Rectal smooth muscle tissue (tissue), 1 donor: ENCODE measurements at regions not wholly inside any gene's neighbourhood (a gene's known extent, or its start where the extent isn't known, plus 50 kb on each side); places are given as distances from the start of the nearest gene placed in this dataset.

Experiments
- H3K27ac ChIP-seq: one replicate; pipeline ENCODE4 v1.7.0; 2013; ENCODE audit warnings: low read depth, low read length, inconsistent platforms
- H3K27me3 ChIP-seq: one replicate; pipeline ENCODE4 v1.7.0; 2013; ENCODE audit warnings: low read length; ENCODE audit not compliant: control insufficient read depth, insufficient read depth
- H3K36me3 ChIP-seq: one replicate; pipeline ENCODE4 v1.7.0; 2013; ENCODE audit warnings: low read length; ENCODE audit not compliant: control insufficient read depth, insufficient read depth
- H3K4me1 ChIP-seq: one replicate; pipeline ENCODE4 v1.7.0; 2013; ENCODE audit warnings: low read length; ENCODE audit not compliant: control insufficient read depth, insufficient read depth
- H3K4me3 ChIP-seq: one replicate; pipeline ENCODE4 v1.7.0; 2013; ENCODE audit warnings: low read length
- H3K9ac ChIP-seq: one replicate; pipeline ENCODE4 v1.7.0; 2013; ENCODE audit warnings: low read length

DNA sequence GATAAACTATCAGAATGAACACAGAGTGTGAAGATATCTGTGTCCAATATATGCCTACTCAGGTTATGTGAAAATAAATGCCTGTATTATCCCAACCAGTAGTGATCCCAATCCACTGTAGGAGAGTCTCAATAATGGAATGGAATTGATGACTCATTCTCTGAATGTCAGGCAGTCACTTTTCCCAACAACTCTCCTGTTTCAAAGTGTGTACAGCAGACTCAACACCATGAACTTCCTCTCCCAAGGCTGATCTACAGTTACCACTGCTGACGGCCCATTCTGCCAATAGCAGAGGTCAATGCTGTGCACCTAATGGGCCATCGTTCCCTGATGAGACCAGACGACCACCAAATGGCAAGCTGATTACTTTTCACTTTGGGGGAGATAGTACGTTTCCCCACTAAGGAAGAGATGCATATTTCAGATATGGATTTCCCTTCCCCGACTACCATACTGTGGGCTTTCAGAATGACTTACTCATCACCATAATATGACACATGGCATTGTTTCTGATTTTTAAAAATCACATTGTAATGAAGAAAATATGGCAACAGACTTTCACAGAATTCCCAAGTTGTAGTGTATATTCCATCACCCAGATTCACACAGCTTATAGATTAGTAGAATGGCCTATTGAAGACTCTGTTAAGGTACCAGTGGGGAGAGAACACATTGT, 601.7 kb upstream of the VRK2 start:
- Histone ChIP-seq H3K36me3 (no peaks in the 10 kb centered on the region), H3K27ac (no peak overlapping the region), H3K9ac (no peak overlapping the region), H3K27me3 (no peaks in the 10 kb centered on the region), H3K4me1 (no peaks in the 10 kb centered on the region), H3K4me3 (no peak overlapping the region)

DNA sequence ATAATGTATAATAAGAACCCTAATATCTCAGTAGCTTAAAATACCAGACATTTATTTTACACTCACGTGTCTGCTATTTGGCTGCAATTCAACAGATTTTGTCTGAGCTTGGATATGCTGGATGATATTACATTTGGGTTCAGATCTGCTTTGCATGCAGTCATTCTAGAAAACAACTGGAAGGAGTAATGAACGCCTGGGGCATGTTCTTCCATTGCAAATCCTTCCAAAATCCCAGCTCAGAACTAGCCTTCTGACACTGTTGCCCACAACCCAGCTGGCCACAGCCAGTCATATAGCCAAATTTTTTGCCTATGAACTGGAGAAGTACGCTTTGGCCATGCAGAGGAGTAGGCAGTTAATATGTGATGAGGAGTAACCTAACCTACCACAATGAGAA, 597.8 kb upstream of the VRK2 start:
- Histone ChIP-seq H3K36me3 (no peaks in the 10 kb centered on the region), H3K4me3 (no peak overlapping the region), H3K27ac (no peak overlapping the region), H3K4me1 (no peaks in the 10 kb centered on the region), H3K9ac (no peak overlapping the region), H3K27me3 (no peaks in the 10 kb centered on the region)

DNA sequence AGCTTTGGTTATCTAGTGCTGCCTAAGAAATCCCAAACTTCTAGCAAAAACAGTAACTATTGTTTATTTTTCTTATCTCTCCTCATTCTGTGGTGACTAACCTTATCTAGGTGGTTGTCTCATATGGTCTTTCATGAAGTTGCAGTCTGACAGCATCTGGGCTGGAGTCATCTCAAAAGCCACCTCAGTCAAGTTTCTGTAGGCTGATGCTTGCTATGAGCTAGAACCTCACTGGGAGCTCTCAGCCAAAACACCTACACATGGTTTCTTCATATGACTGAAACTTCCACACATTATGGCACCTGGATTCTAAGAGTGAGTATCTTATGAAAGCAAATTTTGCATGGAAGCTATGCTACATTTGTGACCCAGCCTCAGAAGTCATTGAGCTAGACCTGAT, 596.4 kb upstream of the VRK2 start:
- Histone ChIP-seq H3K27me3 (no peaks in the 10 kb centered on the region), H3K27ac (no peak overlapping the region), H3K4me1 (no peaks in the 10 kb centered on the region), H3K4me3 (no peak overlapping the region), H3K9ac (no peak overlapping the region), H3K36me3 (no peaks in the 10 kb centered on the region)

DNA sequence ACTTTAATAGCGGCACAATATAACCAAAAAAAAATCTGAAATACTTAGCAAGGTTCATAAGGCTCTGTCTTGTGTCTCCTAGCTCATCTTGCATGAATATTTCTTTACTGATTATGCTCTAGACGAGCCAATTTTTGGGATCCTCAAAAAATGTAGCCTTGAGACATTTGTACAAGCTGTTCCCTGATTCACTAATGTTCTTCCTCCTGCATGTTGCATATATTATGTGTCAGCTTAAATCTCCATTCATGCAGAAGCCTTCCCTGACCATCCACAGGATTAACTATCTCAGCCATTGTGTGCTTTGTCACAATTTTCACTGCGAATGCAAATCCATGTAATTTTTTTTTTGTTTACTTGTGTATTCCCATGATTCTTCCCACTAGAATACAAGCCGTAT, 594.0 kb upstream of the VRK2 start:
- no peaks in the 10 kb centered on the region for H3K27me3 ChIP-seq
- H3K4me1 ChIP-seq = no peaks in the 10 kb centered on the region
- no peak overlapping the region for H3K9ac ChIP-seq

DNA sequence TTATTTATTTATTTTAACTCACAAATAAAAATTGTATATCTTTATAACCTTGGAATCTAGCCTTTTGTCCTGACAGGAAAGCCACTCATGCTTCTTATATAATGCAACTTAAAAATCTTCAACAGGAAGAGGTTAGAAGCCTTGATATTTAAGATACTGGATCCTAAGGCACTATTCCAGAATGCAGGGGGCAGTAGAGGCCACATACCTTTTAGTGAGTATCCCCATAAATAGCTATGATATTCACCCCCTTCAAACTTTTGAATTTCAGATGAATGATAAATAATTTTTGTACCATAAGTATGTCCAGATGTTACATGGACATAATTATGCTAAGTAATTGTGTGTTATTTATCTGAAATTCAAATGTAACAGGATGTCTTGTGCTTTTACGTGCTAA, 592.7 kb upstream of the VRK2 start:
- Histone ChIP-seq H3K4me3 (no peak overlapping the region), H3K36me3 (no peaks in the 10 kb centered on the region), H3K4me1 (no peaks in the 10 kb centered on the region), H3K27me3 (no peaks in the 10 kb centered on the region), H3K27ac (no peak overlapping the region), H3K9ac (no peak overlapping the region)

More for the DNA sequence above, 594.0 kb upstream of the VRK2 start:
- Histone ChIP-seq H3K36me3 (no peaks in the 10 kb centered on the region), H3K27ac (no peak overlapping the region), H3K4me3 (no peak overlapping the region)

DNA sequence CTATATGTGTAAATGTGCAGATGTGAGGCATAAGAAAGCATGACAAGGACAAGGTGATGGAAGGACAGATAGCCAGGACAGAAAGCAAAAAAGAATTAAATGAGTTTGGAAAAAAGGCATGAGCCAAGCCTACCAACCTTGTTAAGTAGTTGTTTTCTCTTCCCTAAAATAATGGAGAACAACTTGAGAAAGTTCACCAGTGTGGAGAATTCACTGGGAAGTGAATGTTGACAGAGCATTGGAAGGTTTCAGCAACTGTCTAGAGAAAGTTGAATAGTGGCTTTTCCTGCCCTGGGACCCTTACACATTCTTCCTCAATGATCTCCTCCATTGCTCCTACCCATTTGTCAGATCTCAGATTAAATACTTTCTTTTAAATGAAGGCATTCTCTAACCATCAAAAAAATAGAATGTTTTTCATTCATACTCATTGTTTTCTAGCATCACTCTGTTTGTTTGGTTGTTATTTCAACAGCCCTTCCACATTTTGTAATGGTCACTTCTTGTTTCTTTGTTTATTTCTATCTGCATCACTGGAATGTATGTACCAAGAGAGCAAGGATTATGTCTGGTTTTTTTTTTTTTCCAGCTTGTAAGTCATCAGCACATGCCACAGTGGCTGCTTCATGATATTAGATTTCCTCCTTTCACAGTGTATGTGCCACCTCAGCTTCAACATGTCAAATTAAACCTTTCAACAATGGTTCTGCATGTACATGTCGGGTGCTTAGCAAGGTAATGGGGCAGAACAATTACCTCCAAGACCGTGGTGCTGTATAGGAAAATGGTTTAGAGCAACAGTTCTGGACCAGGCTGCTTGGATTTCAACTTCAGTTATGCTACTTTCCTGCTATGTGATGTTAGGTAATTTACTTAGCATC, 586.0 kb upstream of the VRK2 start:
- H3K4me3 ChIP-seq = no peak overlapping the region
- H3K27ac ChIP-seq = no peak overlapping the region
- no peaks in the 10 kb centered on the region for H3K36me3 ChIP-seq
- H3K9ac ChIP-seq = no peak overlapping the region
- H3K4me1 ChIP-seq = no peaks in the 10 kb centered on the region
- no peaks in the 10 kb centered on the region for H3K27me3 ChIP-seq

DNA sequence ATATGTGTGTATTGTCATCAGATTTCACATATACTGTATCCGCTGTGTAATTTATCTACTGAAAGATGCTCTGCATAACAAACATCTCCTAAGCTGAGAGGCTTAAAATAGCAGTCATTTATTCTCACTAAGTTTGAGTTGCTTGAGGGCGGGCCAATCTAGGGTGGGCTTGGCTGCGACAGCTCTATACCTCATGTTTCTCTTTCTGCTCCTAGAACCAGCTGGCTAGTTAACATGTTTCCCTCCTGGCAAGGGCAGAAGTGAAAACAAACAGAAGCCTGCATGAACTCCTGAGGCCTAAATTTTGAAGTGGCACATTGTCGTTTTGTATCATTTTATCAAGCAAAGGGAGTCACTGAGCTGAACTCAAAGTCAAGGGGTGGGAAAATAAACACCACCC, 585.0 kb upstream of the VRK2 start:
- no peaks in the 10 kb centered on the region for H3K36me3 ChIP-seq

DNA sequence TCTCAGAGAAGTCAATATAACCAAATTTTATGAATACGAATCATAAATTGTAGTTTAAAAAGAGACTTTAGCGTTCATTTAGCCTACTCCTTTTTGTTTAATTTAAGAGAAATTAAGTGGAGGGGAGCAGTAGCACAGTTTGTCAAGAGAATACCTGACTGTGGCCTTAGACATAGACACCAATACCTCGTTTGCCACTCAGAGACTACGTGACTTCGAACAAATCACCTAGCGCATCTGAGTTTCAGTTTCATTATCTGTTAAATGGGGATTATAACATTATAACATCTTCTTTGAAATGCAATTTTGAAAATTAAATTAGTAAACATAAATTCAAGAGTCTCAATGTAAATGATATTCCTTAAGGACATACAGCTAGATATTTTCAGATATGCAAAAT, 581.5 kb upstream of the VRK2 start:
- H3K27ac ChIP-seq = no peak overlapping the region
- H3K9ac ChIP-seq = no peak overlapping the region
- no peaks in the 10 kb centered on the region for H3K4me1 ChIP-seq
- H3K27me3 ChIP-seq = no peaks in the 10 kb centered on the region
- no peaks in the 10 kb centered on the region for H3K36me3 ChIP-seq
- H3K4me3 ChIP-seq = no peak overlapping the region

More for the DNA sequence above, 585.0 kb upstream of the VRK2 start:
- Histone ChIP-seq H3K4me1 (no peaks in the 10 kb centered on the region), H3K27ac (no peak overlapping the region), H3K9ac (no peak overlapping the region), H3K27me3 (no peaks in the 10 kb centered on the region), H3K4me3 (no peak overlapping the region)

DNA sequence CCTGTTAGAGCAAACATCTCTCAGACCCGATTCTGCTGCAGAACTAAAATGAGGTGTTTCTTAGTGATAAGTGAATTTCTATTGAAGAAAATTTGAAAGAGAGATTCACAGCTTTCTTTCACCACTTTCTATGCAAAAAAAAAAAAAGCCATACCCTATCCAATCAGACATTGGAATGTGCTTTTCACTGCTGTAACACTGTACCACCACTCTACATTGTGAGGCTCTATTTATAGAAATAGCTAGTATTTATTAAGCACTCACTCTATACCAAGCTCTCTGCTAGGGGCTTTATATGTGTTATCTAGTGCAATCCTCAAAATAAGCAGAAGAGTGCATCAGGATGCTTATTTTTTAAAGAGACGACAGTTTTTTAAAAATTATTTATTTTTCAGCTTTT, 580.6 kb upstream of the VRK2 start:
- Histone ChIP-seq H3K4me3 (no peak overlapping the region), H3K4me1 (no peaks in the 10 kb centered on the region), H3K9ac (no peak overlapping the region), H3K27me3 (no peaks in the 10 kb centered on the region), H3K27ac (no peak overlapping the region), H3K36me3 (no peaks in the 10 kb centered on the region)

DNA sequence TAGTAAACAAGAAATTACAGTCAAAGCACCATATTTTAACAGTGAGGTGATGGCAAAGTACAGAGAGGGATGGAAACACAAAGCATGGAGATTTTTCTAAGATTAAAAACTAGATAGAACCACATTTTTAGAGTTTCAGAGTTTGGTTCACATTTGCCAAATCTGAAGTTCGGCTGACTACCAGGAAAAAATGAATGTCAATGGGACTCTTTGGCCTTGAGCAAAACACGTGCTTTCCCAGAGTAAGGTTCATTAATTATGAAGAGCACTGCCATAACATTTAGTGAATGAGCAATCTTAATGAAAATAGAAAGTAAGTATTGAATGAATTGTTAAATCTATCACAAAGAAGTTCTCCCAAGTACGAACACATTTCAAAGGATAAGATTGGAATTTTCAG, 571.2 kb upstream of the VRK2 start:
- no peaks in the 10 kb centered on the region for H3K4me1 ChIP-seq
- no peaks in the 10 kb centered on the region for H3K36me3 ChIP-seq
- no peak overlapping the region for H3K27ac ChIP-seq
- no peak overlapping the region for H3K9ac ChIP-seq
- no peak overlapping the region for H3K4me3 ChIP-seq
- H3K27me3 ChIP-seq = no peaks in the 10 kb centered on the region

DNA sequence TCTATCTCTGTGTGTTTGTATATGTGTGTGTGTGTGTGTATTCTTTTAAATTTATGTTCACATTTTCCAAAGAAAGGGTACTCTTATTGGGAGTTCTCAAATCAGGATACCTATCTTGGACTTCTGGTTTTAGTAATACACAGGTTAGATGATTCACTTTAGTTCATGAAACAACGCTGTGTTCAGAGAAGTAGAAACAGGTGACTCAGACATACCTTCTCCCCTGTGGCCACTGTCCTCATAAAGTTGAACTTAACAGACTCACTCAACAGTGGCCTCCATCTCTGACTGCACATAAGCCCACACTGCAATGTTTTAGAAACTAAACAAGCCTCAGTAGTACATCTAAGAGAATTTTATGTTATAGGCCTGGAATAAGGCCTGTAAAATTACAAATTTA, 566.6 kb upstream of the VRK2 start:
- H3K27ac ChIP-seq = no peak overlapping the region
- H3K4me3 ChIP-seq = no peak overlapping the region
- H3K27me3 ChIP-seq = no peaks in the 10 kb centered on the region
- no peaks in the 10 kb centered on the region for H3K4me1 ChIP-seq
- H3K36me3 ChIP-seq = no peaks in the 10 kb centered on the region
- no peak overlapping the region for H3K9ac ChIP-seq

DNA sequence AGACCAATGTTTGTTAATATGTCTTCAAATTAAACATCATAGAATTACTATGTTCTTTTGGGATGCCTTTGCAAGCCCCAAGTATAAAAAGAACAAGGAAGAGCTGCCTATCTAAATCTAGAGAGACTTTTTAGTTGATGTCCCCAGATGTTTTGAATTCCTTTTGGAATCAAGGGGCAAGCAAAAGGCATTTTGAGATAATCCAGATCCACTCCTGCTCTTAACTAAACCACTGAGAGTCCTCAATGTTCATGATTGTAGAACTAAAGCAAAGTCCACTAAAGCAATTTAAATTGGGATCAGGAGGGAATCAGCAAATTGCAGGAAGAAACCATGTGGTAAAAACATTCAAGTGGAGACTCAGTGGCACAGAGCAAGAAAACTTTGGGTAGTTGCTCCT, 558.5 kb upstream of the VRK2 start:
- Histone ChIP-seq H3K36me3 (no peaks in the 10 kb centered on the region), H3K4me1 (no peaks in the 10 kb centered on the region), H3K9ac (no peak overlapping the region), H3K27ac (no peak overlapping the region), H3K27me3 (no peaks in the 10 kb centered on the region), H3K4me3 (no peak overlapping the region)

DNA sequence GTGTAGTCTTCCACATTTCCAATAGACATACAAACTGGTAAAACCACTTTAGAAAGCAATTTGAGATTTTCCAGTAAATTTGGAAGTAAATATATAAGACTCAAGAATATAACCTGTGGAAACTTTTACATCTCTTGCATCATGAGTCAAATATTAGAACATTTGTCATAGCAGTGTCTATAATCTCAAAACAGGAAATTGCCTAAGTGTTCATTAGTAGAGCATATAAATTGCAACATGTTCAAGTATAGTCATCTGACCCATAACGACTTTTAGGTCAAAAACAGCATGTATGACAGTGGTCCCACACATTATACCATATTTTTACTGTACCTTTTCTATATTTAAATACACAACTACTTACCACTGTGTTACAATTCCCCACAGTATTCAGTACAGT, 555.9 kb upstream of the VRK2 start:
- no peaks in the 10 kb centered on the region for H3K27me3 ChIP-seq
- H3K4me3 ChIP-seq = no peak overlapping the region
- H3K27ac ChIP-seq = no peak overlapping the region
- no peaks in the 10 kb centered on the region for H3K36me3 ChIP-seq
- H3K4me1 ChIP-seq = no peaks in the 10 kb centered on the region
- no peak overlapping the region for H3K9ac ChIP-seq
